ENCODE measurements at regions not wholly inside any gene's neighbourhood (a gene's known extent, or its start where the extent isn't known, plus 50 kb on each side); places are given as distances from the start of the nearest gene placed in this dataset.
"Not testable (repeated sequence)": the region's sequence is repeated elsewhere in the genome, so short reads cannot be mapped to it uniquely, and the experiment has no call there.

- Histone ChIP-seq H3K4me1 (no peaks in the 10 kb centered on the region), H3K27ac (no peak overlapping the region), H3K36me3 (no peaks in the 10 kb centered on the region), H3K4me3 (no peak overlapping the region), H3K9me3 (replicated peaks) (no peaks in the 10 kb centered on the region), H3K27me3 (no peaks in the 10 kb centered on the region)
- no peak for DNase-seq
These were observed 807.4 kb downstream of the MAT2B start for GRCh38 chr5:164312801-164313200.

- Histone ChIP-seq H3K4me3 (no peak overlapping the region), H3K27ac (no peak overlapping the region), H3K9me3 (replicated peaks) (no peaks in the 10 kb centered on the region), H3K36me3 (no peaks in the 10 kb centered on the region), H3K4me1 (no peaks in the 10 kb centered on the region), H3K27me3 (no peaks in the 10 kb centered on the region)
- DNase-seq: no peak
These were observed 812.3 kb downstream of the MAT2B start for GRCh38 chr5:164317676-164318075.

GRCh38 chr5:164319161-164319560 is 813.7 kb downstream of the MAT2B start:
- no peak overlapping the region for H3K27ac ChIP-seq
- no peaks in the 10 kb centered on the region for H3K4me1 ChIP-seq
- H3K27me3 ChIP-seq: no peaks in the 10 kb centered on the region
- H3K36me3 ChIP-seq: no peaks in the 10 kb centered on the region
- H3K4me3 ChIP-seq: no peak overlapping the region
- no peak for DNase-seq
- no peaks in the 10 kb centered on the region for H3K9me3 ChIP-seq (replicated peaks)

GRCh38 chr5:164324239-164324638 is 818.8 kb downstream of the MAT2B start:
- Histone ChIP-seq H3K4me3 (no peak overlapping the region), H3K4me1 (no peaks in the 10 kb centered on the region), H3K27me3 (no peaks in the 10 kb centered on the region), H3K36me3 (no peaks in the 10 kb centered on the region), H3K27ac (no peak overlapping the region), H3K9me3 (replicated peaks) (no peaks in the 10 kb centered on the region)
- DNase-seq: no peak

- no peaks in the 10 kb centered on the region for H3K4me1 ChIP-seq
- H3K36me3 ChIP-seq: no peaks in the 10 kb centered on the region
- H3K4me3 ChIP-seq: no peak overlapping the region
- H3K27ac ChIP-seq: no peak overlapping the region
- no peaks in the 10 kb centered on the region for H3K27me3 ChIP-seq
- DNase-seq: no peak
- no peaks in the 10 kb centered on the region for H3K9me3 ChIP-seq (replicated peaks)
These were observed 820.8 kb downstream of the MAT2B start for GRCh38 chr5:164326219-164326618.

GRCh38 chr5:164327166-164327565 is 821.7 kb downstream of the MAT2B start:
- not testable (repeated sequence) for H3K4me3 ChIP-seq; H3K9me3 ChIP-seq (replicated peaks); H3K36me3 ChIP-seq; H3K27me3 ChIP-seq; H3K27ac ChIP-seq; H3K4me1 ChIP-seq
- peak in 1 of 2 experiments; percentile 4 for DNase-seq

GRCh38 chr5:164332349-164333196 is 827.2 kb downstream of the MAT2B start:
- no peak overlapping the region for H3K27ac ChIP-seq
- H3K4me1 ChIP-seq: no peaks in the 10 kb centered on the region
- no peak for DNase-seq
- H3K27me3 ChIP-seq: no peaks in the 10 kb centered on the region
- H3K9me3 ChIP-seq (replicated peaks): no peaks in the 10 kb centered on the region
- no peak overlapping the region for H3K4me3 ChIP-seq
- no peaks in the 10 kb centered on the region for H3K36me3 ChIP-seq

- no peak for DNase-seq
- H3K27ac ChIP-seq: no peak overlapping the region
- H3K9me3 ChIP-seq (replicated peaks): no peaks in the 10 kb centered on the region
- H3K4me1 ChIP-seq: no peaks in the 10 kb centered on the region
- no peak overlapping the region for H3K4me3 ChIP-seq
- H3K27me3 ChIP-seq: no peaks in the 10 kb centered on the region
- no peaks in the 10 kb centered on the region for H3K36me3 ChIP-seq
These were observed 830.4 kb downstream of the MAT2B start for GRCh38 chr5:164335837-164336236.

GRCh38 chr5:164336276-164336675 is 830.9 kb downstream of the MAT2B start:
- Histone ChIP-seq H3K36me3 (no peaks in the 10 kb centered on the region), H3K27ac (no peak overlapping the region), H3K9me3 (replicated peaks) (no peaks in the 10 kb centered on the region), H3K4me1 (no peaks in the 10 kb centered on the region), H3K4me3 (no peak overlapping the region), H3K27me3 (no peaks in the 10 kb centered on the region)
- DNase-seq: no peak

GRCh38 chr5:164336906-164337305 is 831.5 kb downstream of the MAT2B start:
- DNase-seq: no peak
- Histone ChIP-seq H3K4me3 (no peak overlapping the region), H3K4me1 (no peaks in the 10 kb centered on the region), H3K9me3 (replicated peaks) (no peaks in the 10 kb centered on the region), H3K27ac (no peak overlapping the region), H3K36me3 (no peaks in the 10 kb centered on the region), H3K27me3 (no peaks in the 10 kb centered on the region)

- H3K27ac ChIP-seq: no peak overlapping the region
- H3K36me3 ChIP-seq: no peaks in the 10 kb centered on the region
- H3K4me3 ChIP-seq: no peak overlapping the region
- no peaks in the 10 kb centered on the region for H3K9me3 ChIP-seq (replicated peaks)
- H3K27me3 ChIP-seq: no peaks in the 10 kb centered on the region
- no peaks in the 10 kb centered on the region for H3K4me1 ChIP-seq
- no peak for DNase-seq
These were observed 835.7 kb downstream of the MAT2B start for GRCh38 chr5:164341056-164341619.

GRCh38 chr5:164345173-164345849 is 839.9 kb downstream of the MAT2B start:
- Histone ChIP-seq H3K4me1 (no peaks in the 10 kb centered on the region), H3K27me3 (no peaks in the 10 kb centered on the region), H3K9me3 (replicated peaks) (no peaks in the 10 kb centered on the region), H3K4me3 (no peak overlapping the region), H3K36me3 (no peaks in the 10 kb centered on the region), H3K27ac (no peak overlapping the region)
- no peak for DNase-seq

GRCh38 chr5:164345853-164346252 is 840.4 kb downstream of the MAT2B start:
- Histone ChIP-seq H3K4me1 (no peaks in the 10 kb centered on the region), H3K9me3 (replicated peaks) (no peaks in the 10 kb centered on the region), H3K4me3 (no peak overlapping the region), H3K27me3 (no peaks in the 10 kb centered on the region), H3K27ac (no peak overlapping the region), H3K36me3 (no peaks in the 10 kb centered on the region)
- DNase-seq: no peak

- H3K36me3 ChIP-seq: no peaks in the 10 kb centered on the region
- H3K27ac ChIP-seq: no peak overlapping the region
- H3K9me3 ChIP-seq (replicated peaks): no peaks in the 10 kb centered on the region
- H3K27me3 ChIP-seq: no peaks in the 10 kb centered on the region
- no peak for DNase-seq
- no peak overlapping the region for H3K4me3 ChIP-seq
- H3K4me1 ChIP-seq: no peaks in the 10 kb centered on the region
These were observed 841.6 kb downstream of the MAT2B start for GRCh38 chr5:164346785-164347630.

GRCh38 chr5:164350236-164350635 is 844.8 kb downstream of the MAT2B start:
- Histone ChIP-seq H3K27me3 (no peaks in the 10 kb centered on the region), H3K27ac (no peak overlapping the region), H3K9me3 (replicated peaks) (no peaks in the 10 kb centered on the region), H3K36me3 (no peaks in the 10 kb centered on the region), H3K4me1 (no peaks in the 10 kb centered on the region), H3K4me3 (no peak overlapping the region)
- DNase-seq: no peak
